Coronary artery (tissue), 2 donors: ENCODE measurements at regions not wholly inside any gene's neighbourhood (a gene's known extent, or its start where the extent isn't known, plus 50 kb on each side); places are given as distances from the start of the nearest gene placed in this dataset.
"Not testable (repeated sequence)": the region's sequence is repeated elsewhere in the genome, so short reads cannot be mapped to it uniquely, and the experiment has no call there.

Experiments used
- DNase-seq: peaks from one replicate; pipeline ENCODE4 v3.0.0-alpha.2; 2017; ENCODE audit warnings: low spot score
- H3K27ac ChIP-seq, 2 donors: fragments of 200-600 bp; sonication (generic); one replicate each; pipeline ENCODE4 v1.5.1; 2016 to 2019
- H3K4me3 ChIP-seq: fragments of 200-600 bp; sonication (generic); 2 replicates; pipeline ENCODE4 v1.5.1; 2016; ENCODE audit warnings: mild to moderate bottlenecking, moderate library complexity
- CTCF ChIP-seq: fragments of 200-600 bp; sonication (generic); IDR thresholded peaks from one replicate; pipeline ENCODE4 v1.5.1; 2019; ENCODE audit warnings: antibody characterized with exemption

GRCh38 chr17:20823905-20824304 lies 218.9 kb downstream of the USP22 start:
- no peak for DNase-seq
- Histone ChIP-seq H3K4me3 (no peak overlapping the region), H3K27ac (no peak overlapping the region)
- TF ChIP-seq CTCF: no peak

GRCh38 chr17:20825539-20825938 lies 217.3 kb downstream of the USP22 start:
- DNase-seq: no peak

GRCh38 chr17:20840453-20840852 lies 202.4 kb downstream of the USP22 start:
- H3K27ac ChIP-seq, DNase-seq: not testable (repeated sequence)
- peak overlapping the region; percentile 51 for H3K4me3 ChIP-seq

More at GRCh38 chr17:20825539-20825938, 217.3 kb downstream of the USP22 start:
- no peak for TF ChIP-seq CTCF
- Histone ChIP-seq H3K27ac (no peak overlapping the region), H3K4me3 (no peak overlapping the region)

GRCh38 chr17:20840987-20841865 lies 201.6 kb downstream of the USP22 start:
- DNase-seq, H3K27ac ChIP-seq: not testable (repeated sequence)
- H3K4me3 ChIP-seq: peak overlapping the region; percentile 51

GRCh38 chr17:20842012-20842411 lies 200.8 kb downstream of the USP22 start:
- not testable (repeated sequence) for H3K4me3 ChIP-seq, H3K27ac ChIP-seq, DNase-seq

GRCh38 chr17:20843261-20843660 lies 199.6 kb downstream of the USP22 start:
- H3K27ac ChIP-seq, DNase-seq: not testable (repeated sequence)
- H3K4me3 ChIP-seq: peak overlapping the region; percentile 62

GRCh38 chr17:20843799-20844553 lies 198.8 kb downstream of the USP22 start:
- H3K27ac ChIP-seq, DNase-seq: not testable (repeated sequence)
- peak overlapping the region; percentile 62 for H3K4me3 ChIP-seq

- DNase-seq, H3K4me3 ChIP-seq, H3K27ac ChIP-seq: not testable (repeated sequence)
Measured at GRCh38 chr17:20848869-20849443, 193.9 kb downstream of the USP22 start.

- peak overlapping the region in 1 of 2 donors; percentile 7 for H3K27ac ChIP-seq
- DNase-seq: not testable (repeated sequence)
- H3K4me3 ChIP-seq: peak overlapping the region; percentile 52
Measured at GRCh38 chr17:20851591-20852238, 191.1 kb downstream of the USP22 start.

GRCh38 chr17:20852239-20852989 lies 190.4 kb downstream of the USP22 start:
- no peak overlapping the region for H3K27ac ChIP-seq
- H3K4me3 ChIP-seq: peak overlapping the region; percentile 52
- no peak for TF ChIP-seq CTCF
- no peak for DNase-seq
